NCI-H2029 treated with DMSO at 0.1 percent for 48 hours (cell line): ENCODE measurements at regions not wholly inside any gene's neighbourhood (a gene's known extent, or its start where the extent isn't known, plus 50 kb on each side); places are given as distances from the start of the nearest gene placed in this dataset.
"Not testable (repeated sequence)": the region's sequence is repeated elsewhere in the genome, so short reads cannot be mapped to it uniquely, and the experiment has no call there.

Experiments
- DNase-seq: peaks from one replicate; lab custom pipeline; 2025; lab: John Stamatoyannopoulos, UW

DNA sequence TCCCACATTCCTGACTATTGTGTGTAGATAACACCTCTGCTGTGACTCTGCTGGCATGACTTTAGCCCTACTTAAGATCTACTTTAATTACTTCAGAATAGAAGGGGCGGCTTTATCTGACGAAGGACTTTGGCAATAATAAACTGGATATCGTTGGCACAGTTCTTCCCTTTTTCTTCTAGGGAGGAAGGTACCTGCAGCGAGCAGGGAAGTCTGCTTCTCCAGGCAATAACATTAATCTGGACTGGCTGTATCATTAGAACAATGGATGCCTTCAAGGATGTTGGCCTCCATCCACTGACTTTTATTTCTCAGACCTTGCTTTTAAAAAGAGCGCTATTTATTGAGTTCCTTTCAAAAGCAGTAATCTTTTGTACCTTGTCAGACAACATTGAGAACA, 172.6 kb upstream of the THSD7A start:
- no peak for DNase-seq

GRCh38 chr7:12007576-12007975, 175.6 kb upstream of the THSD7A start:
- DNase-seq: no peak

GRCh38 chr7:12013983-12014382, 182.0 kb upstream of the THSD7A start:
- no peak for DNase-seq

DNA sequence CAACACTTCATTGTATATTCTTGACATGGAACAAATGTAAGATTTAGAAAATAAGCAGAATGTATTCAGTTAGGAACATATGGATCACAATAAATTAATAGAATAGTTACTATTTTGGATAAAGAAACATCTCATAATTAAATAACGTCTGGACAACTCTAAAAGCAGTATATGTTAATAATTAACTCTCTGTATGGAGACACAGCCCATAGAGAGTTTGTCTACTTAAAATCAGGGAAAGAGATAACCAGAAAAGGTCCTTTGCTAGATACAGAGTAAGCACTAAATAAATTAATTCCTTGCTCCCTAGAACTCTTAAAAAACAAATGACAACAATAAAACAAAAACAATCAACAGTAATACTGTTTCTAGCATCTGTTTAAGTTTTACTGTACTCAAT, 184.4 kb upstream of the THSD7A start:
- DNase-seq: no peak

- DNase-seq: no peak
Observed at GRCh38 chr7:12017046-12017445, 185.0 kb upstream of the THSD7A start.

- DNase-seq: not testable (repeated sequence)
Observed at GRCh38 chr7:12022011-12022410, 189.1 kb upstream of the TMEM106B start.

DNA sequence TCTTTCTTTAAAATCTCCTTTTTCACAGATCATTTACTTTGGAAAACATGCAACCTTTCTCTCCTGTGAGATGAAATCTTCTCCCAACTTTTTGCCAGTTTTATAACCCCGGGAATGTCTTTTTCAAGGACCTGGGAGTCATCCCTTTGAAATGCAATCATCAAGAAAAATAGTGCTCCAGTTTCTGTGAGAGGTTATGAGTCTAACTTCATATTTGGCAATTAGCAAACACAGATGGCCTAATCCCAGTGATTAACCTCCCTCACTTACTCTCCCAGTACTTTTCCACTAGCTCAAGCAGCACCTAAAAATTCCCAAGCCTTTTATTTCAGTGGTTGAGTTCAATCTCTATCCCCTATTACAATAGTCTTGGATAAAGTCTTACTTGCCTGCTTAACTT, 185.8 kb upstream of the TMEM106B start:
- no peak for DNase-seq

DNA sequence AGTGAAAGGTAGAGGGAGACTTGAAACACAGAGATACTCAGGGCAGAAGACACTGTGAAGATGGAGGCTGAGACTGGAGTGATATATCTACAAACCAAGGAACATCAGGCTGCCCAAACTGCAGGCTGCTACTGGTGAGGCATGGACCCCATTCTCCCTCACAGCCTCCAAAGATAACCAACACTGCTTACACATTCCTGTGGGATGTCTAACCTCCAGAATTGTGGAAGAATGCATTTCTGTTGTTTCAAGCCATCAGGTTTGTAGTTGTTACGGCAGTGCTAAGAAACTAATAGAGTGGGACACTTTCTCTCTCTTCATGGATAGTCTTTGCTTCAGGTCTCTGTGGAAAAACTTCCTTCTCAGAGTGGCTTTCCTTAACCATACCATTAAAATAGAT, 182.6 kb upstream of the TMEM106B start:
- DNase-seq: no peak

GRCh38 chr7:12030116-12030515, 181.0 kb upstream of the TMEM106B start:
- DNase-seq: no peak

GRCh38 chr7:12031186-12031585, 179.9 kb upstream of the TMEM106B start:
- no peak for DNase-seq

- no peak for DNase-seq
Observed at GRCh38 chr7:12031638-12032037, 179.5 kb upstream of the TMEM106B start.

DNA sequence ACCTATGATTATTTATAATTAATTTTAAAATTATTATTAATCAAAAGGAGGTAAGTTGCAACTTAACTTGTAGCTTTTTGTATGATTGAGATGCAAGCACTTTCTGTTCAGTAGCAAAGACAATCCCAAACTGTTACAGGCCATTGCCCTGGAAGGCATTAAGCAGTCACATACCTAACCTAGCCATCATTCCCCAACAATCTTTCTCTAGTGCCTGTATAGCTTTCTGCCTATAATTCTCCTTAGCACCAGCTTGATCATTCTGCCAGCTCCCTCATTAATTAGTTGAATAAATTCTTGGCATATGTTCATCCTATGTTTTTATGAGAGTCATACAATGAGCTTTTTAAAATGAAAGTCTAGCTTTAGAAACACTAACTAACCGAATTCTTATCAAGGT, 178.9 kb upstream of the TMEM106B start:
- DNase-seq: no peak

DNA sequence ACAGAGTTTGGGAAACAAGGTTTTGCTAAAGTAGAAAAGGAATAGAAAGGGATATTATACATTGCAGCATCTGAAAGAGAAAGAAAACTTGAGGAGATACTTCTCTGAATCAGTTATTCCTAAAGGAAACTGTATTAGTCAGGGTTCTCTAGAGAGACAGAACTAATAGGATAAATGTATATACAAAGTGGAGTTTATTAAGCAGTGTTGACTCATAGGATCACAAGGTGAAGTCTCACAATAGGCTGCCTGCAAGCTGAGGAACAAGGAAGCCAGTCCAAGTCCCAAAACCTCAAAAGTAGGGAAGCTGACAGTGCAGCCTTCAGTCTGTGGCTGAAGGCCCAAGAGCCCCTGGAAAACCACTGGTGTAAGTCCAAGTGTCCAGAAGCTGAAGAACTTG, 167.6 kb upstream of the TMEM106B start:
- DNase-seq: not testable (repeated sequence)

- DNase-seq: no peak
Observed at GRCh38 chr7:12052211-12052610, 158.9 kb upstream of the TMEM106B start.

- no peak for DNase-seq
Observed at GRCh38 chr7:12053561-12053960, 157.5 kb upstream of the TMEM106B start.

- DNase-seq: no peak
Observed at GRCh38 chr7:12054830-12055229, 156.3 kb upstream of the TMEM106B start.

DNA sequence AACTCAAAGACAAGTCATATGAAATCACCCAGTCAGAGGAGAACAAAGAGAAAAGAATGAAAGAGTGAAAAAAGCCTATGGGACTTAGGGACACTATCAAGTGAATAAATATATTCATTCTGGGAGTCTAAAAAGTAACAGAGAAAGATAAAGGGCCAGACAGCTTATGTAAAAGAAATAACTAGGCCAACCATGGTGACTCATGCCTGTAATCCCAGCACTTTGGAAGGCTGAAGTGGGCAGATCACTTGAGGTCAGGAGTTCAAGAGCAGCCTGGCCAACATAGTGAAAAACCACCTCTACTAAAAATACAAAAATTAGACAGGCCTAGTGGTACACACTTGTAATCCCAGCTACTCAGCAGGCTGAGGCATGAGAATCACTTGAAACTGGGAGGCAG, 154.7 kb upstream of the TMEM106B start:
- DNase-seq: no peak

DNA sequence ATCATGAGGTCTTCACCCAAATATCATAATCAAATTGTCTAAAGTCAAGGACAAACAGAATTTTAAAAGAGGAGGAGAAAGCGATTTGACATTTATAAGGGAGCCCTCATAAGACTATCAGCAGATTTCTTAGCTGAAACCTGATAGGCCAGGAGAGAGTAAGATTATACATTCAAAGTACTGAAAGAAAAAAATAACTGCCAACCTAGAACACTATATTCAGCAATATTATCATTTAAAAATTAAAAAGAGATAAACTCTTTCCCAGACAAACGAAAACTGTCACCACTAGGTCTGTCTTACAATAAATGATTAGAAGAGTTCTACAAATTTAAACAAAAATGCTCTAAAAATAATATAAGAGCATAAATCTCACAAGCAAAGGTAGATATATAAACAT, 154.1 kb upstream of the TMEM106B start:
- DNase-seq: no peak

DNA sequence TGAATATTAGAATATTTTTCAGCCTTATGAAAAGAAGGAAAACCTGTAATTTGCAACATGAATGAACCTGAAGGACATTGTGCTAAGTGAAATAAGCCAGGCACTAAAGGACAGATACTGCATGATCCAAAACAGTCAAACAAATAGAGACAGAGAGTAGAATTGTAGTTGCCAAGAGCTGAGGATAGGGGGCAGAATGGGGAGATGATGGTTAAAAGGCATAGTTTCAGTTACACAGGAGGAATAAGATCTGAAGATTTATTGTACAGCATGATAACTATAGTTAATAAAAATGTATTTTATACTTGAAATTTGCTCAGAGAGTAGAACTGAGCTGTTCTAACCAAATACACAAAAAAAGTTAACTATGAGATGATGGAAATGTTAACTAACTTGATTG, 149.0 kb upstream of the TMEM106B start:
- no peak for DNase-seq

GRCh38 chr7:12064586-12065127, 146.4 kb upstream of the TMEM106B start:
- no peak for DNase-seq

- no peak for DNase-seq
Observed at GRCh38 chr7:12066004-12066403, 145.1 kb upstream of the TMEM106B start.

- DNase-seq: no peak
Observed at GRCh38 chr7:12066521-12066920, 144.6 kb upstream of the TMEM106B start.

DNA sequence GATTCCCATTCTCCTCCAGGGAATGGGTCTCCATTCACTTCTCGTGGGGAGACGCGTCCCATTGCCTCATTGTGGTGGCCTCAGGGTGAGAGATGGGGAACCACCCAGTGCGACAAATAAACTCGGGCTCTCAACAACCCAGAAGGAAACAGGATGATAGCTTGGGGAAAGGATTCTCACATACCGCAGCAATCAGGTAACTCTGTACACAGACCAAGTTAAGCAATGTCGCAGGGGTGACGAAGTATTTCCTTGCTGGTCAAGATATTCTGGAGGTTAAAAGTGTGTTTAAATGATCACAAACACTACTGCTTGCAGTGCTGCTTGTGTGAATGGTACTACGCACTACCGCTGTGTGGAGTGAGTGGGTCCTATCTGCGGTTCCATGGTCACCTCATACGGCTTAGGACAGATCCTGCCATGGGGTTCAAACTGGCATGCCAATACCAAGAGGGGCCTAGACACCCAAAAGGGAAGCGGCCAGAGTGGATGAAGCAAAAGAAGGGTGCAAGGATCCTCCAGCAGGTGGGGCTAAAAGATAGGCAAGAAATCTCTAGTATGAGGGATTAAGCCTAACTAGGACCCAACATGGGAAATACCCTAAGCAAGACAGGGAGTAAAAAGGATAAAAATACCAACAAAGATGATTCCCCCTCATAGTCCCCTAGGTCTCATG, 143.8 kb upstream of the TMEM106B start:
- DNase-seq: peak; percentile 37

DNA sequence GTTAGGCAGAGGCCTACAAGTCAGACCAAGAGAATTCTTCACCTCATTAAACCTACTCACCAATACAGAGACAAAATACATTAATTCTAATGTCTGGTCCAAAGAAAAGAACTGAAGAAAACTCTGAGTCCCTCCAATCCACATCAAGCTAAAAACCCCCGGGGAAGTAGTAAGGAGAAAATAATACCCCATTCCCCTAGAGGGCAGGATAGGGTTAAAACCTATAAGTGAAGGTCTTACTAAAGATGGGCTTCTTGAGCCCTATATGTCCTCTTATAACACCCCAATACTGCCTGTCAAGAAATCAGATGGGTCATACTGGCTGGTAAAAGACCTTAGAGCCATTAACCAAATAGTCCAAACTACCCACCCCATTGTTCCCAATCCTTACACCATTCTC, 141.3 kb upstream of the TMEM106B start:
- DNase-seq: no peak
